ENCODE measurements at regions not wholly inside any gene's neighbourhood (a gene's known extent, or its start where the extent isn't known, plus 50 kb on each side); places are given as distances from the start of the nearest gene placed in this dataset.

DNA sequence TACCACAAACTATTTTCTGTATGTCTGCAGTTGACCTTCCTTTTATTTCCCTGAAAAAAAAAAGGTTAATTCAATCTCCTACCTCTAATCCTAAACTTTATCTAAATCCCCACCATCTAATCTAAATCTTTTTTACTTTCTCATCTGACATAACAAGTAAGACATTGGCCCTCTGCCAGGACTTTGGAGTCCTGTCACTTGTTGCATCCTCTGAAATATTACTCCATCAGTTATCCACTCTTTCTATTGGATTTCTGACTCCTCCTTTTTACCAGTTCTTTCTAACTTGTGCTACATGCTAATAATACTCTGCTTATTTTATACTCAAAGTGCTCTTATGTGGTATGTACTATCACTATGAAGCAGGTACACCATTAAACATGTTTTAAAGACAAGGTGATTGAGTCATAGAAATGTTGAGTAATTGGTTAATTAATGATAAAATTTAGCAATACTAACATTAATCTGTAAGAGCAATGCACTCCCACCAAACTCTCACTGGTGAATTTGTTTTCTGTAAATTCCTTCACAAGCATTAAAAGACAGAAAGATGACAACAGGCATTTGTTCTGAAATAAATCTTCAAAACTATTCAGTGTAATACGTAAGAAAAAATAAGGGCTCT is 914.2 kb upstream of the RAG2 start:
- Mint-ChIP-seq H3K36me3 (ENCODE audit: low read depth, unreplicated experiment) (no peaks in the 10 kb centered on the region), H3K4me3 (ENCODE audit: unreplicated experiment) (no peak overlapping the region), H3K4me1 (ENCODE audit: low read depth, unreplicated experiment) (peaks cover 11% of the 10 kb centered on the region), H3K9me3 (ENCODE audit: unreplicated experiment) (peaks cover 6% of the 10 kb centered on the region), H3K27me3 (ENCODE audit: low read depth, unreplicated experiment) (no peaks in the 10 kb centered on the region), H3K27ac (ENCODE audit: unreplicated experiment) (peak overlapping the region; percentile 97)
- no peak overlapping the region for H2AFZ ChIP-seq (ENCODE audit: low read depth, low read length)
- H3K36me3 ChIP-seq (ENCODE audit: insufficient read depth, low read length), result no peaks in the 10 kb centered on the region
- H3K9ac ChIP-seq (ENCODE audit: low read length), result no peak overlapping the region
- FAIRE-seq (no peak), DNase-seq (ENCODE audit: low read depth) (no peak)
- H3K4me2 ChIP-seq (ENCODE audit: low read length), result no peak overlapping the region
- no peak overlapping the region for H3K4me3 ChIP-seq (ENCODE audit: insufficient read depth, low read depth, low read length)
- H3K27ac ChIP-seq (ENCODE audit: low read depth, low read length), result no peak overlapping the region
- H3K79me2 ChIP-seq (ENCODE audit: insufficient read depth, low read length), result no peaks in the 10 kb centered on the region
- H3K4me1 ChIP-seq (ENCODE audit: insufficient read depth, low read length), result peaks cover 5% of the 10 kb centered on the region
- H3K27me3 ChIP-seq (ENCODE audit: insufficient read depth, low read length), result no peaks in the 10 kb centered on the region
- no peak for TF ChIP-seq EZH2 (IDR thresholded peaks at IDR 0.05; ENCODE audit: insufficient read depth, low read length)
- TF ChIP-seq, protein P1, sequence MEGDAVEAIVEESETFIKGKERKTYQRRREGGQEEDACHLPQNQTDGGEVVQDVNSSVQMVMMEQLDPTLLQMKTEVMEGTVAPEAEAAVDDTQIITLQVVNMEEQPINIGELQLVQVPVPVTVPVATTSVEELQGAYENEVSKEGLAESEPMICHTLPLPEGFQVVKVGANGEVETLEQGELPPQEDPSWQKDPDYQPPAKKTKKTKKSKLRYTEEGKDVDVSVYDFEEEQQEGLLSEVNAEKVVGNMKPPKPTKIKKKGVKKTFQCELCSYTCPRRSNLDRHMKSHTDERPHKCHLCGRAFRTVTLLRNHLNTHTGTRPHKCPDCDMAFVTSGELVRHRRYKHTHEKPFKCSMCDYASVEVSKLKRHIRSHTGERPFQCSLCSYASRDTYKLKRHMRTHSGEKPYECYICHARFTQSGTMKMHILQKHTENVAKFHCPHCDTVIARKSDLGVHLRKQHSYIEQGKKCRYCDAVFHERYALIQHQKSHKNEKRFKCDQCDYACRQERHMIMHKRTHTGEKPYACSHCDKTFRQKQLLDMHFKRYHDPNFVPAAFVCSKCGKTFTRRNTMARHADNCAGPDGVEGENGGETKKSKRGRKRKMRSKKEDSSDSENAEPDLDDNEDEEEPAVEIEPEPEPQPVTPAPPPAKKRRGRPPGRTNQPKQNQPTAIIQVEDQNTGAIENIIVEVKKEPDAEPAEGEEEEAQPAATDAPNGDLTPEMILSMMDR (IDR thresholded peaks at IDR 0.05; ENCODE audit: insufficient read depth, low read depth, low read length), result no peak
- H3K9me3 ChIP-seq (ENCODE audit: insufficient read depth, low read depth, low read length), result no peaks in the 10 kb centered on the region
- no peaks in the 10 kb centered on the region for H4K20me1 ChIP-seq (ENCODE audit: insufficient read depth, low read length)

DNA sequence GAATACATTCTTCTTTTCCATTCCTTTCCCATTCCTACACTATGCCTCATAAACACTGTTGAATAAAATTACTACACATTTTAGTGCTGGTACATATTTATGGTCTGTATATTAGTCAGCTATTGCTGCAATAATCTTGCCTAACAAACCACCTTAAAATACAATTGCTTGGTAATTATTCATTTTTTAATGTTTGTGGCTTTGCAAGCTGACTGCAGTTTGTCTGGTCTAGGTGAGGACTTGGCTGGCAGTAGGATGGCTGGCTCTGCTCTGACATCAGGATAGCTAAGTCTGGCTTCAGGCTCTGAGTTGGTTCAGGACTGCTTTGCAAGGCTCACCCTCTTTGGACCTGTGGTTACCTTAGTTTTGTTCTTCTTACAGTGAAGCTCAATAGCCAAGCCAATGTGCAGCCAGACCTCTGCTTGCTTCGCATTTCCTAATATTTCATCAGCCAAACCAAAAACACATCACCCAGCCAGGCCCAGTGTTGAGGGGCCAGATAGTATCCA is 913.4 kb upstream of the RAG2 start:
- TF ChIP-seq, protein P1 (IDR thresholded peaks at IDR 0.05; ENCODE audit: insufficient read depth, low read depth, low read length), result no peak
- no peaks in the 10 kb centered on the region for H3K9me3 ChIP-seq (ENCODE audit: insufficient read depth, low read depth, low read length)
- no peaks in the 10 kb centered on the region for H3K36me3 ChIP-seq (ENCODE audit: insufficient read depth, low read length)
- FAIRE-seq (no peak), DNase-seq (ENCODE audit: low read depth) (peak; percentile 83)
- no peaks in the 10 kb centered on the region for H3K36me3 Mint-ChIP-seq (ENCODE audit: low read depth, unreplicated experiment)
- H3K27me3 Mint-ChIP-seq (ENCODE audit: low read depth, unreplicated experiment), result no peaks in the 10 kb centered on the region
- peak overlapping the region; percentile 97 for H3K27ac Mint-ChIP-seq (ENCODE audit: unreplicated experiment)
- H3K79me2 ChIP-seq (ENCODE audit: insufficient read depth, low read length), result no peaks in the 10 kb centered on the region
- no peak overlapping the region for H3K9ac ChIP-seq (ENCODE audit: low read length)
- no peak overlapping the region for H3K4me3 Mint-ChIP-seq (ENCODE audit: unreplicated experiment)
- H3K4me1 ChIP-seq (ENCODE audit: insufficient read depth, low read length), result peaks cover 5% of the 10 kb centered on the region
- H3K9me3 Mint-ChIP-seq (ENCODE audit: unreplicated experiment), result peaks cover 2% of the 10 kb centered on the region
- peak overlapping the region; percentile 24 for H2AFZ ChIP-seq (ENCODE audit: low read depth, low read length)
- no peak overlapping the region for H3K4me3 ChIP-seq (ENCODE audit: insufficient read depth, low read depth, low read length)
- H3K4me1 Mint-ChIP-seq (ENCODE audit: low read depth, unreplicated experiment), result peaks cover 13% of the 10 kb centered on the region
- H3K27me3 ChIP-seq (ENCODE audit: insufficient read depth, low read length), result no peaks in the 10 kb centered on the region
- H3K4me2 ChIP-seq (ENCODE audit: low read length), result no peak overlapping the region
- peak overlapping the region; percentile 38 for H3K27ac ChIP-seq (ENCODE audit: low read depth, low read length)
- H4K20me1 ChIP-seq (ENCODE audit: insufficient read depth, low read length), result no peaks in the 10 kb centered on the region

DNA sequence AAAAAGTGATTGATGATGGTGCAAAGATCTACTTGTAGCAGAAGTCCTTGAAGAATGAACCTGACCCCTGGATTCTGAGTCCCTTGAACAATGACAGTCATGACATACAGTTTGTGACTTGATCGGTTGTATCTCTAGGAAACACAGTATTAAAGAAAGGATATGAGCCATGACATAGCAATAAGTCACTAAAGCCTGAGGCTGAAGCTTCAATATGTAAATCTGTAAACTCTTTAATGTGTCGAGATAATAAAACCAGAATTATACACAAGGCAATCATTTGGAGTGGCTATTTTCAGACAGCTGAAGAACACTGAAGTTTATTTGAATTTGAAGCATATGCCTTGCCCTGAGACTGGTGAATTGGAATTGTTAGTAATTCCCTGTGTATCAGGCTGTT is 911.5 kb upstream of the RAG2 start:
- Histone ChIP-seq H3K9me3 (ENCODE audit: insufficient read depth, low read depth, low read length) (no peaks in the 10 kb centered on the region), H2AFZ (ENCODE audit: low read depth, low read length) (no peak overlapping the region), H3K9ac (ENCODE audit: low read length) (no peak overlapping the region), H3K36me3 (ENCODE audit: insufficient read depth, low read length) (no peaks in the 10 kb centered on the region), H3K4me2 (ENCODE audit: low read length) (no peak overlapping the region), H3K4me1 (ENCODE audit: insufficient read depth, low read length) (peaks cover 21% of the 10 kb centered on the region), H3K27me3 (ENCODE audit: insufficient read depth, low read length) (no peaks in the 10 kb centered on the region), H3K27ac (ENCODE audit: low read depth, low read length) (no peak overlapping the region), H3K79me2 (ENCODE audit: insufficient read depth, low read length) (no peaks in the 10 kb centered on the region), H4K20me1 (ENCODE audit: insufficient read depth, low read length) (no peaks in the 10 kb centered on the region), H3K4me3 (ENCODE audit: insufficient read depth, low read depth, low read length) (no peak overlapping the region)
- DNase-seq (ENCODE audit: low read depth) (no peak), FAIRE-seq (no peak)
- Mint-ChIP-seq H3K9me3 (ENCODE audit: unreplicated experiment) (no peaks in the 10 kb centered on the region), H3K27me3 (ENCODE audit: low read depth, unreplicated experiment) (no peaks in the 10 kb centered on the region), H3K27ac (ENCODE audit: unreplicated experiment) (no peak overlapping the region), H3K4me3 (ENCODE audit: unreplicated experiment) (no peak overlapping the region), H3K36me3 (ENCODE audit: low read depth, unreplicated experiment) (no peaks in the 10 kb centered on the region), H3K4me1 (ENCODE audit: low read depth, unreplicated experiment) (peaks cover 30% of the 10 kb centered on the region)
- no peak for TF ChIP-seq EZH2 (IDR thresholded peaks at IDR 0.05; ENCODE audit: insufficient read depth, low read length)
- TF ChIP-seq, protein P1 (IDR thresholded peaks at IDR 0.05; ENCODE audit: insufficient read depth, low read depth, low read length), result no peak
